NOMO-1 treated with dmso at 0.1 percent for 144 hours (cell line): ENCODE measurements at regions not wholly inside any gene's neighbourhood (a gene's known extent, or its start where the extent isn't known, plus 50 kb on each side); places are given as distances from the start of the nearest gene placed in this dataset.

Experiments
- DNase-seq: peaks from one replicate; lab custom pipeline; 2025; ENCODE audit not compliant: unreplicated experiment; lab: John Stamatoyannopoulos, UW

GRCh38 chr11:70834984-70835560, 417.3 kb downstream of the SHANK2 start:
- no peak for DNase-seq

- DNase-seq, result no peak
Observed at GRCh38 chr11:70836071-70836470, 416.3 kb downstream of the SHANK2 start.

- no peak for DNase-seq
Observed at GRCh38 chr11:70838198-70838597, 414.2 kb downstream of the SHANK2 start.

GRCh38 chr11:70839851-70840250, 412.5 kb downstream of the SHANK2 start:
- no peak for DNase-seq

GRCh38 chr11:70841264-70841663, 411.1 kb downstream of the SHANK2 start:
- no peak for DNase-seq

- no peak for DNase-seq
Observed at GRCh38 chr11:70842256-70842655, 410.1 kb downstream of the SHANK2 start.

GRCh38 chr11:70842701-70843100, 409.7 kb downstream of the SHANK2 start:
- DNase-seq, result no peak

GRCh38 chr11:70843906-70844305, 408.5 kb downstream of the SHANK2 start:
- DNase-seq, result no peak

- no peak for DNase-seq
Observed at GRCh38 chr11:70844387-70844786, 408.0 kb downstream of the SHANK2 start.

- DNase-seq, result no peak
Observed at GRCh38 chr11:70845591-70846041, 406.8 kb downstream of the SHANK2 start.

- DNase-seq, result no peak
Observed at GRCh38 chr11:70846781-70847655, 405.4 kb downstream of the SHANK2 start.

- no peak for DNase-seq
Observed at GRCh38 chr11:70848243-70848750, 404.1 kb downstream of the SHANK2 start.

GRCh38 chr11:70849031-70849430, 403.3 kb downstream of the SHANK2 start:
- DNase-seq, result no peak

GRCh38 chr11:70851308-70851707, 401.1 kb downstream of the SHANK2 start:
- DNase-seq, result no peak

- no peak for DNase-seq
Observed at GRCh38 chr11:70851907-70852306, 400.5 kb downstream of the SHANK2 start.

GRCh38 chr11:70853068-70853769, 399.2 kb downstream of the SHANK2 start:
- DNase-seq, result no peak

GRCh38 chr11:70853770-70854108, 398.6 kb downstream of the SHANK2 start:
- DNase-seq, result no peak

GRCh38 chr11:70854201-70854600, 398.2 kb downstream of the SHANK2 start:
- no peak for DNase-seq

- no peak for DNase-seq
Observed at GRCh38 chr11:70854901-70855556, 397.3 kb downstream of the SHANK2 start.

GRCh38 chr11:70857894-70858293, 394.5 kb downstream of the SHANK2 start:
- DNase-seq, result no peak

GRCh38 chr11:70859180-70859579, 393.2 kb downstream of the SHANK2 start:
- DNase-seq, result no peak
